GM10266 (cell line): ENCODE measurements at regions not wholly inside any gene's neighbourhood (a gene's known extent, or its start where the extent isn't known, plus 50 kb on each side); places are given as distances from the start of the nearest gene placed in this dataset.

Experiments used
- DNase-seq: peaks from one replicate; pipeline ENCODE4 v3.0.0; 2012; ENCODE audit errors: extremely low spot score
- TF ChIP-seq, protein P1 (sequence below): IDR thresholded peaks from 2 replicates; pipeline ENCODE4 v1.5.1; 2012; ENCODE audit warnings: mild to moderate bottlenecking, low read depth; ENCODE audit not compliant: control insufficient read depth, insufficient read depth; ENCODE audit errors: missing control alignments

- no peak for DNase-seq
- TF ChIP-seq, protein P1, sequence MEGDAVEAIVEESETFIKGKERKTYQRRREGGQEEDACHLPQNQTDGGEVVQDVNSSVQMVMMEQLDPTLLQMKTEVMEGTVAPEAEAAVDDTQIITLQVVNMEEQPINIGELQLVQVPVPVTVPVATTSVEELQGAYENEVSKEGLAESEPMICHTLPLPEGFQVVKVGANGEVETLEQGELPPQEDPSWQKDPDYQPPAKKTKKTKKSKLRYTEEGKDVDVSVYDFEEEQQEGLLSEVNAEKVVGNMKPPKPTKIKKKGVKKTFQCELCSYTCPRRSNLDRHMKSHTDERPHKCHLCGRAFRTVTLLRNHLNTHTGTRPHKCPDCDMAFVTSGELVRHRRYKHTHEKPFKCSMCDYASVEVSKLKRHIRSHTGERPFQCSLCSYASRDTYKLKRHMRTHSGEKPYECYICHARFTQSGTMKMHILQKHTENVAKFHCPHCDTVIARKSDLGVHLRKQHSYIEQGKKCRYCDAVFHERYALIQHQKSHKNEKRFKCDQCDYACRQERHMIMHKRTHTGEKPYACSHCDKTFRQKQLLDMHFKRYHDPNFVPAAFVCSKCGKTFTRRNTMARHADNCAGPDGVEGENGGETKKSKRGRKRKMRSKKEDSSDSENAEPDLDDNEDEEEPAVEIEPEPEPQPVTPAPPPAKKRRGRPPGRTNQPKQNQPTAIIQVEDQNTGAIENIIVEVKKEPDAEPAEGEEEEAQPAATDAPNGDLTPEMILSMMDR = no peak
These were observed 111.3 kb downstream of the SALL1 start for GRCh38 chr16:51039638-51040331.

GRCh38 chr16:51035711-51036110 lies 115.4 kb downstream of the SALL1 start:
- DNase-seq = no peak
- TF ChIP-seq, protein P1 = no peak

DNA sequence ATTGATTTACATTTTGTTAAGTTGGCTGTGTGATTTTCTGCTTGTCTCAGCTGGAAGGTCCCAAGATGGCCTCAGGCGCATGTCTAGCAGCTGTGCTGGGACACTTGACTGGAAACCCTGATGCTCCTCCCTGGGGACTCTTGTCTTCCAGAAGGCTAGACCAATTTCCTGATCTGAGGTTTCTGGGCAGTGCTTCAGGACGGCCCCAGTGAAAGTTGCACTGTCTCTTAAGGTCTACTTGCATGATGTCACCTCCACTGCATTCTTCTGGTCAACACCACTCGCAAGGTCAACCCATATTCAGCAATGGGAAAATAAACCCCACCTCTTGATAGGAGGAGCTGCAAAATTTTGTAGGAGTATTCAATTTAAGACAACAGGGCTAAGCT lies 116.0 kb downstream of the SALL1 start:
- no peak for DNase-seq
- TF ChIP-seq, protein P1 = no peak

- no peak for DNase-seq
- TF ChIP-seq, protein P1 = no peak
These were observed 116.5 kb downstream of the SALL1 start for GRCh38 chr16:51034481-51035109.

- TF ChIP-seq, protein P1 = no peak
- DNase-seq = no peak
These were observed 119.5 kb downstream of the SALL1 start for GRCh38 chr16:51031598-51031997.

- no peak for DNase-seq
- TF ChIP-seq, protein P1 = no peak
These were observed 120.6 kb downstream of the SALL1 start for GRCh38 chr16:51030516-51030915.

DNA sequence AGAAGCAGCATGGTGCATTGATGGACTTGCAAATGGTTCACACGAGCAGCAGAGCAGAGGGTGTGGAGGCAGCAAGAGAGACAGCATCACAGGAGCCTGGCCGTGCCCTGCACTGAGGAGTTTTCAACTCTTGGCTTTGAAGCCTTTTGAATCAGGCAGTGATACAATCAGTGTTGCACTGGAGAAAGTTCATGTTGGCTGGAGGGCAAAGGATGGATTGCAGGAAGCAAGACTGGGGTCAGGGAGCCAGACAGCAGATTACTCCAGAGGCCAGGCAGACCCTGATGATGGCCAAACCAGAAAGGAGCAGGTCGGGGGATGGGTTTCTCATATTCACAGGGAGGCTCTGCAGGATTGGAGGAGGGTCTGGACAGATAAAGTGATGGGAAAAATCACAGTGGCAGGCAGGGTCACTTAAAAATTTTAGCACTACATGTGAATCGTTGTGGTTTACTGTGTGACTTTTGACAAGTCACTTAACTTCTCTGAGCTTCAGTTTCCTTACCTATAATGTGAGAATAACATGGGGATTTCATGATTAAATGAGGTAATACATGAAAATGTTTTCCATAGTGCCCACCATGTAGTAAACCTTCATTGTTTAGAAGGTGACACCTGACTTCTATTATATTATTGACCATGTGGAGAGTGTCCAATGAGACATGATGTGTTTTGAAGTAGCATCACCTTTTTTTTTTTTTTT lies 125.3 kb downstream of the SALL1 start:
- TF ChIP-seq, protein P1 = no peak
- no peak for DNase-seq
